ENCODE measurements at regions not wholly inside any gene's neighbourhood (a gene's known extent, or its start where the extent isn't known, plus 50 kb on each side); places are given as distances from the start of the nearest gene placed in this dataset.

- Histone ChIP-seq H3K9me3 (no peaks in the 10 kb centered on the region), H3K4me3 (no peak overlapping the region), H3K4me1 (peaks cover 0 to 20% (median 19%) of the 10 kb centered on the region in 4 donors), H3K27ac (peak overlapping the region in 3 of 4 donors; percentile 44 to 65 (median 52)), H3K27me3 (no peaks in the 10 kb centered on the region), H3K36me3 (no peaks in the 10 kb centered on the region)
- 89 to 95% methylated on average over 1 of the region's 1 CpG for WGBS, 2 donors
- intact Hi-C loops (cut with DNase I), result no loop called here
- no peak for DNase-seq
- TF ChIP-seq, protein P1, sequence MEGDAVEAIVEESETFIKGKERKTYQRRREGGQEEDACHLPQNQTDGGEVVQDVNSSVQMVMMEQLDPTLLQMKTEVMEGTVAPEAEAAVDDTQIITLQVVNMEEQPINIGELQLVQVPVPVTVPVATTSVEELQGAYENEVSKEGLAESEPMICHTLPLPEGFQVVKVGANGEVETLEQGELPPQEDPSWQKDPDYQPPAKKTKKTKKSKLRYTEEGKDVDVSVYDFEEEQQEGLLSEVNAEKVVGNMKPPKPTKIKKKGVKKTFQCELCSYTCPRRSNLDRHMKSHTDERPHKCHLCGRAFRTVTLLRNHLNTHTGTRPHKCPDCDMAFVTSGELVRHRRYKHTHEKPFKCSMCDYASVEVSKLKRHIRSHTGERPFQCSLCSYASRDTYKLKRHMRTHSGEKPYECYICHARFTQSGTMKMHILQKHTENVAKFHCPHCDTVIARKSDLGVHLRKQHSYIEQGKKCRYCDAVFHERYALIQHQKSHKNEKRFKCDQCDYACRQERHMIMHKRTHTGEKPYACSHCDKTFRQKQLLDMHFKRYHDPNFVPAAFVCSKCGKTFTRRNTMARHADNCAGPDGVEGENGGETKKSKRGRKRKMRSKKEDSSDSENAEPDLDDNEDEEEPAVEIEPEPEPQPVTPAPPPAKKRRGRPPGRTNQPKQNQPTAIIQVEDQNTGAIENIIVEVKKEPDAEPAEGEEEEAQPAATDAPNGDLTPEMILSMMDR (IDR thresholded peaks at IDR 0.05), result no peak
- no peak for TF ChIP-seq EP300 (IDR thresholded peaks at IDR 0.05)
- no peak for TF ChIP-seq POLR2A (IDR thresholded peaks at IDR 0.05)
- TF ChIP-seq POLR2AphosphoS5 (IDR thresholded peaks at IDR 0.05), result no peak
These were observed 612.8 kb upstream of the MGMT start for GRCh38 chr10:128854204-128854603.

GRCh38 chr10:128854963-128855362, 612.1 kb upstream of the MGMT start:
- WGBS, 2 donors, result 10 to 37% methylated on average over 5 of the region's 5 CpGs
- intact Hi-C loops (cut with DNase I), result no loop called here
- DNase-seq, result peak; percentile 87
- no peaks in the 10 kb centered on the region for H3K27me3 ChIP-seq
- no peaks in the 10 kb centered on the region for H3K36me3 ChIP-seq
- H3K9me3 ChIP-seq, result no peaks in the 10 kb centered on the region
- peak in 1 of 4 donors; percentile 31 for TF ChIP-seq EP300 (IDR thresholded peaks at IDR 0.05)
- TF ChIP-seq POLR2A (IDR thresholded peaks at IDR 0.05), result no peak
- peak in 3 of 4 donors; percentile 14 to 61 (median 40) for TF ChIP-seq POLR2AphosphoS5 (IDR thresholded peaks at IDR 0.05)
- TF ChIP-seq, protein P1 (IDR thresholded peaks at IDR 0.05), result no peak
- peaks cover 0 to 20% (median 19%) of the 10 kb centered on the region in 4 donors for H3K4me1 ChIP-seq
- H3K4me3 ChIP-seq, result no peak overlapping the region
- peak overlapping the region in 3 of 4 donors; percentile 44 to 65 (median 52) for H3K27ac ChIP-seq

DNA sequence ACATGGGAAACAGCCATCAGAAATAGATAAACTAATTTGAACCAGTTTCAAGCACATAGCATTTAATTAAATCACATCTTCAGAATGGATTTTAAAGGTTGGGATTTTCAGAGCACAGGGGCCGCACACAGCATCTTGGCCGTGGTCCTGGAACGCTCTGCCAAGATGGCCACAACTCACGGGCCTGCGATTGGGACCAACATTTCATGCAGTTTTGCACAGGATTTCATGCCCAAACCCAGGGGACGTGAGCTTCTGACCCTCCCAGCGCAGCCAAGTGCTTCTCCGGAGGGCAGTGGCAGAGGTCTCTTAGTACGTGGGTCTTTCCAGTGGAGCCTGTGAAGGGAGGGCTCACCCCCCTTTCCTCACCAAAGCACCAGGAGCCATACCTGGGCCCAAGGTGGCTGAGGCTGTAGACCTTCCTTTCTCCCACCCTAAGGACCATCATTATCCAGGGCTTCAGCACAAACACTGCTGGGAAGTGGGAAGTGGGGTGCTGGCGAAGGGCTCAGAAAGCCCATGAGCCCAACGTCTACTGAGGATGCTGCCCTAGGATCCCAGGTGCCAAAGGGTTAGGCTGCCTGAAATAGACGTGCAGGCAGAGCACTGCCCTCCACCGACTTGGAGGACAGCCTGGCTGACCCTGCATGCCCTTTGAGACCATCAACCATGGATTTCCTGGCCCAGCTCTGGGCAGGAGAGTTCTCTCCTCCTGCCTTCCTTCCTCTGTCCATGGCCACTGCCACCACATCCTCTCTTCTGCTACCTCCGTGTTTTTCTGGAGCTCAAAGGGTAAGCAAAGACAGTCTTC, 611.2 kb upstream of the MGMT start:
- peaks cover 0 to 20% (median 19%) of the 10 kb centered on the region in 4 donors for H3K4me1 ChIP-seq
- no peaks in the 10 kb centered on the region for H3K27me3 ChIP-seq
- no peak for TF ChIP-seq EP300 (IDR thresholded peaks at IDR 0.05)
- no peak for TF ChIP-seq POLR2AphosphoS5 (IDR thresholded peaks at IDR 0.05)
- TF ChIP-seq POLR2A (IDR thresholded peaks at IDR 0.05), result no peak
- TF ChIP-seq, protein P1 (IDR thresholded peaks at IDR 0.05), result no peak
- H3K4me3 ChIP-seq, result no peak overlapping the region
- peak overlapping the region in 2 of 4 donors; percentile 24 to 25 for H3K27ac ChIP-seq
- H3K9me3 ChIP-seq, result no peaks in the 10 kb centered on the region
- intact Hi-C loops (cut with DNase I), result no loop called here
- DNase-seq, result no peak
- 78 to 86% methylated on average over 14 of the region's 14 CpGs for WGBS, 2 donors
- no peaks in the 10 kb centered on the region for H3K36me3 ChIP-seq

DNA sequence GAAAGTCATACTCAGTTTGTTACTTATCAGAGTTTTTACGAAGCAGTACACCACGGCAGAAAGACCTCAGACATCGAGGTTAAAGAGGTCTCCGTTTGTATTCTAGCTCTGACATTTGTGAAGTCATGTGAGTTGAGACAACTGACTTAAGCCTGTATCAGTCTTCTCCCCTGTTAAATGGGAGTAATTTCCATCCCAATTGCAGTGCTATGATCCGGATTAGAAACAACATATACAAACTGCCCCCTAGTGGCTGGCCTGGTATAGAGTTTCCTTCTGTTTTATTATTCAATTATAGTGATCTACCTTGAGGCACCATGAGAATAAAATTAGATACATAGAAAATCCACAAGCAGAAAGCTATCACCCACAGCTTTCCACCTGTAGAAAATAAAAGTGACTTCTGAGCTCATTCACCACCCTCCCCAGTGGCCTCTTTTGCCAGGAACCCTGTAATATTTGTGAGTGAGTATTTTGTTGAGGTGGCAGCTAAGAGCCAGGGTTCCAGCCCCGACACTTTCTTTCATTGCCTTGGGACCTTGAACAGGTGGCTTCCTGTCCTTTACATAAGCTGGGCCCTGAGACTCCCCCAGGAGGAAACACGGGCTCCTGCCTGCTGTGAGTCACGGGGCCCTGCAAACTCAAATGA, 607.2 kb upstream of the MGMT start:
- no peak overlapping the region for H3K4me3 ChIP-seq
- H3K9me3 ChIP-seq, result no peaks in the 10 kb centered on the region
- DNase-seq, result no peak
- H3K27me3 ChIP-seq, result no peaks in the 10 kb centered on the region
- no peak overlapping the region for H3K27ac ChIP-seq
- no peaks in the 10 kb centered on the region for H3K36me3 ChIP-seq
- H3K4me1 ChIP-seq, result peaks cover 0 to 12% (median 9%) of the 10 kb centered on the region in 4 donors
- intact Hi-C loops (cut with DNase I), result no loop called here
- 72 to 75% methylated on average over 8 of the region's 8 CpGs for WGBS, 2 donors
- no peak for TF ChIP-seq POLR2AphosphoS5 (IDR thresholded peaks at IDR 0.05)
- TF ChIP-seq, protein P1 (IDR thresholded peaks at IDR 0.05), result peak in 2 of 4 experiments; percentile 22 to 43

Measured in sigmoid colon (tissue), 6 donors.